Upper lobe of left lung (tissue), 6 donors: ENCODE measurements at regions not wholly inside any gene's neighbourhood (a gene's known extent, or its start where the extent isn't known, plus 50 kb on each side); places are given as distances from the start of the nearest gene placed in this dataset.
"Not testable (repeated sequence)": the region's sequence is repeated elsewhere in the genome, so short reads cannot be mapped to it uniquely, and the experiment has no call there.

Experiments used
- ATAC-seq, 2 donors: fragments of 200-7000 bp; cut with Tn5 transposase; one replicate each; pipeline ENCODE4 v1.9.1; 2022; ENCODE audit warnings: mild to moderate bottlenecking in 2 of 2, moderate library complexity in 2 of 2; ENCODE audit not compliant: low FRiP score in 2 of 2
- DNase-seq, 2 donors: peaks; one replicate each; pipeline ENCODE4 v3.0.0-alpha.2; 2019 to 2020
- H3K27ac ChIP-seq, 4 donors: fragments of 200-600 bp; sonication (generic); one replicate each; pipeline ENCODE4 v1.5.1; 2016 to 2019
- H3K27me3 ChIP-seq, 4 donors: fragments of 200-600 bp; sonication (generic); one replicate each; pipeline ENCODE4 v1.5.1; 2017 to 2019
- H3K36me3 ChIP-seq, 4 donors: fragments of 200-600 bp; sonication (generic); one replicate each; pipeline ENCODE4 v1.5.1; 2016 to 2019
- H3K4me1 ChIP-seq, 4 donors: fragments of 200-600 bp; sonication (generic); one replicate each; pipeline ENCODE4 v1.5.1; 2018 to 2019
- H3K4me3 ChIP-seq, 4 donors: fragments of 200-600 bp; sonication (generic); one replicate each; pipeline ENCODE4 v1.5.1; 2017 to 2019; ENCODE audit warnings: mild to moderate bottlenecking in 2 of 4, moderate library complexity in 1 of 4
- H3K9me3 ChIP-seq, 4 donors: fragments of 200-600 bp; sonication (generic); one replicate each; pipeline ENCODE4 v1.5.1; 2018 to 2019
- CTCF ChIP-seq, 6 experiments: fragments of 450-650 bp in 4 of 6; fragments of 200-600 bp in 2 of 6; sonication (generic) in 2 of 6; IDR thresholded peaks; one replicate each; pipeline ENCODE4 v1.5.1; 2016 to 2019; ENCODE audit warnings: antibody characterized with exemption in 6 of 6
- EP300 ChIP-seq, 4 donors: sonication (generic); formaldehyde crosslinking; IDR thresholded peaks; one replicate each; pipeline ENCODE4 v1.5.1; 2017; ENCODE audit warnings: antibody characterized with exemption in 4 of 4, control low read depth in 2 of 4
- POLR2A ChIP-seq, 4 donors: fragments of 450-650 bp; IDR thresholded peaks; one replicate each; pipeline ENCODE4 v1.5.1; 2016 to 2017; ENCODE audit warnings: antibody characterized with exemption in 4 of 4, mild to moderate bottlenecking in 2 of 4
- POLR2AphosphoS5 ChIP-seq, 2 donors: sonication (generic); formaldehyde crosslinking; IDR thresholded peaks; one replicate each; pipeline ENCODE4 v1.5.1; 2017; ENCODE audit warnings: antibody characterized with exemption in 2 of 2
- WGBS, 2 donors: methylation state at CpG; one replicate each; pipeline ENCODE4 v1.1.5; 2017 to 2018; 5-methylcytosine and 5-hydroxymethylcytosine counted together
- donor health status: DM: no; HTN: no; CAD: no; lungs with moderate emphysema.
- donor health status: DM: no; HTN: yes; CAD: no; lungs with severe emphysema.

GRCh38 chr1:143651350-143651992 lies 320.3 kb downstream of the FAM72C start:
- no peaks in the 10 kb centered on the region for H3K36me3 ChIP-seq
- peaks cover 0 to 18% (median 0%) of the 10 kb centered on the region in 4 donors for H3K27me3 ChIP-seq
- H3K9me3 ChIP-seq: no peaks in the 10 kb centered on the region
- 4 to 10% methylated on average over 2 to 4 of the region's 31 CpGs for WGBS, 2 donors
- TF ChIP-seq EP300 (IDR thresholded peaks at IDR 0.05) (no peak), CTCF (IDR thresholded peaks at IDR 0.05) (no peak), POLR2AphosphoS5 (IDR thresholded peaks at IDR 0.05) (no peak), POLR2A (IDR thresholded peaks at IDR 0.05) (no peak)
- DNase-seq (no peak), ATAC-seq (no peak)
- H3K27ac ChIP-seq: no peak overlapping the region
- H3K4me3 ChIP-seq: no peak overlapping the region
- H3K4me1 ChIP-seq: no peaks in the 10 kb centered on the region

GRCh38 chr1:143644035-143644434 lies 327.8 kb downstream of the FAM72C start:
- not testable (repeated sequence) for ATAC-seq, H3K9me3 ChIP-seq, H3K4me1 ChIP-seq, H3K27ac ChIP-seq, H3K36me3 ChIP-seq, H3K4me3 ChIP-seq, DNase-seq
- WGBS, 2 donors: 7 to 11% methylated on average over 1 of the region's 1 CpG
- peaks cover 0 to 12% (median 0%) of the 10 kb centered on the region in 4 donors for H3K27me3 ChIP-seq

- Histone ChIP-seq H3K27ac (no peak overlapping the region), H3K36me3 (no peaks in the 10 kb centered on the region), H3K9me3 (no peaks in the 10 kb centered on the region), H3K27me3 (peaks cover 0 to 12% (median 0%) of the 10 kb centered on the region in 4 donors), H3K4me3 (peak overlapping the region in 1 of 4 donors; percentile 10), H3K4me1 (no peaks in the 10 kb centered on the region)
- TF ChIP-seq POLR2AphosphoS5 (IDR thresholded peaks at IDR 0.05): no peak
- TF ChIP-seq CTCF (IDR thresholded peaks at IDR 0.05): no peak
- no peak for TF ChIP-seq EP300 (IDR thresholded peaks at IDR 0.05)
- no peak for TF ChIP-seq POLR2A (IDR thresholded peaks at IDR 0.05)
- ATAC-seq (no peak), DNase-seq (peak in 1 of 2 donors; percentile 77)
- WGBS, 2 donors: 8 to 10% methylated on average over 5 to 26 of the region's 56 CpGs
These were observed 328.5 kb downstream of the FAM72C start for GRCh38 chr1:143643148-143643885.

- WGBS, 2 donors: 31 to 40% methylated on average over 2 of the region's 2 CpGs
These were observed 345.9 kb downstream of the FAM72C start for GRCh38 chr1:143625886-143626285.

More at GRCh38 chr1:143625886-143626285, 345.9 kb downstream of the FAM72C start:
- Histone ChIP-seq H3K36me3 (no peaks in the 10 kb centered on the region), H3K27me3 (no peaks in the 10 kb centered on the region), H3K9me3 (no peaks in the 10 kb centered on the region), H3K4me3 (no peak overlapping the region), H3K27ac (no peak overlapping the region), H3K4me1 (no peaks in the 10 kb centered on the region)
- ATAC-seq: no peak
- no peak for TF ChIP-seq CTCF (IDR thresholded peaks at IDR 0.05)
- no peak for TF ChIP-seq POLR2AphosphoS5 (IDR thresholded peaks at IDR 0.05)
- TF ChIP-seq EP300 (IDR thresholded peaks at IDR 0.05): no peak
- TF ChIP-seq POLR2A (IDR thresholded peaks at IDR 0.05): no peak
- no peak for DNase-seq
